Stimulated activated CD8-positive, alpha-beta memory T cell treated with anti-CD3 and anti-CD28 coated beads, Interleukin-7, amount 100 ng/mL, for 48 hours (primary cell): ENCODE measurements at regions not wholly inside any gene's neighbourhood (a gene's known extent, or its start where the extent isn't known, plus 50 kb on each side); places are given as distances from the start of the nearest gene placed in this dataset.

Source experiments
- DNase-seq, 2 donors: peaks; one replicate each; pipeline ENCODE4 v3.0.0-alpha.2; 2020; ENCODE audit warnings: low read depth in 1 of 2; ENCODE audit errors: extremely low read depth in 1 of 2

- DNase-seq = no peak
Measured at GRCh38 chr5:96247097-96247701, 185.8 kb downstream of the PCSK1 start.

GRCh38 chr5:96245140-96246091, 187.6 kb downstream of the PCSK1 start:
- DNase-seq = no peak

- DNase-seq = no peak
Measured at GRCh38 chr5:96244696-96245095, 188.4 kb downstream of the PCSK1 start.

DNA sequence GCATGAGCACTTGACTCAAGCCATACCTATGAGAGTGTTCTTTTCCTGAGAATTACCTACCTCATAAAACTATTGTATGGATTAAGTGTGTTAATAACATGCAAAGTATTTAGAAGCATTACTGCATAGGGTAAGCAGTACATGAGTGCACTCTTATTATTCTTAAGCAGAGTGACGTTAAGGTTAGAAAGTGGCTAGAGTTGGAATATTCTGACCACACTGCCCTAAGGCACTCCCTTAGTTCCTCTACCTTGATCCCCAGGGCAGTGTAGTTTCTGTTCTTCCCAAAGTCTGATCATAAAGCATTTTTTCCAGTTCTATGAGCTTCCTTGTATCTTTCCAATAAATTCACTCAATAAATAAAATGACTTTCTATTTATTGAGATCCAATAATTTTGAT, 189.2 kb downstream of the PCSK1 start:
- no peak for DNase-seq

GRCh38 chr5:96243203-96243602, 189.8 kb downstream of the PCSK1 start:
- DNase-seq = no peak

GRCh38 chr5:96242571-96242970, 190.5 kb downstream of the PCSK1 start:
- DNase-seq = no peak

GRCh38 chr5:96236831-96237230, 196.2 kb downstream of the PCSK1 start:
- no peak for DNase-seq

- no peak for DNase-seq
Measured at GRCh38 chr5:96236051-96236450, 197.0 kb downstream of the PCSK1 start.

DNA sequence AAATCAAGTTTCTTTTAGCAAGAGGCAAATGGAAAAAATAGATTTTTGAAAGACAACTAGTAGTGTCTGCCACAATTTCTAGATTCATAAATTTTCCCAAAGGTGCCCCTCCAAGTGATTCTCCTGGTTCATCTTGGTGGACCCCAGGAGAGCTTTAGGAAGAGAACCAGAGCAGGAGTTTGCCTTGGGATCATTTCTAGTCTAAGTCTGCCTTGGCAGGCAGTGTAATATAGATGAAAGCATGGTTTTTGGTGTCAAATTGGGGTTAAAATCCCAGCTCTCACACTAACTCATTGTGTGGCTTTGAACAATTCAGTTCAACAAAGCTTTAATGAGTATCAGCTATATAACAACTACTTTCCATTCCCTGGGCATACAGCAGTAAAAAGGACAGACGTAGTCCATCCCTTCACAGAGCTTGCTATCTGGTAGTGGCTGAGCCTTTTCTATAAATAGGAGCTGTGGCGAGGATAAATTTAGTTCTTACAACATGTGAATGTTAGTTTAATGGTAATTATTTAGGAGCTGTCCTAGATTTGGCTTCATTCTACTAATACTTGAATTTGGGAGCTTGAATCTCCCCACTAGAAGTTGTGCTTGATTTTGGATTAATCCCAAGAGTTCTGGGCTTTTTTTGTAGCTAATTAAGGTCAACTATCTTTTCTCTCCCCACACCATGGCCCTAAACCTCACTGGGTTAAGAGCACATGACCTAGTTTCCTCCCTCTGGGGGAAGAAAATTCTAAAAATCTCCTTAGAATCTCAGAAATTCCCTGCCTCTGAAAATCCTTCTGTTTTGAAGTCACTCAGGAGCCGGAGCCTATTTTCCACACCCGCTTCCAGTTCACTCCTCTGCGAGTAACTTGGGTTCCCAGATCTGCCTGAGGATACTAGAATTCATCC, 197.8 kb downstream of the PCSK1 start:
- DNase-seq = no peak

- DNase-seq = no peak
Measured at GRCh38 chr5:96232602-96233001, 200.4 kb downstream of the PCSK1 start.

- DNase-seq = no peak
Measured at GRCh38 chr5:96229188-96229587, 203.9 kb downstream of the PCSK1 start.

DNA sequence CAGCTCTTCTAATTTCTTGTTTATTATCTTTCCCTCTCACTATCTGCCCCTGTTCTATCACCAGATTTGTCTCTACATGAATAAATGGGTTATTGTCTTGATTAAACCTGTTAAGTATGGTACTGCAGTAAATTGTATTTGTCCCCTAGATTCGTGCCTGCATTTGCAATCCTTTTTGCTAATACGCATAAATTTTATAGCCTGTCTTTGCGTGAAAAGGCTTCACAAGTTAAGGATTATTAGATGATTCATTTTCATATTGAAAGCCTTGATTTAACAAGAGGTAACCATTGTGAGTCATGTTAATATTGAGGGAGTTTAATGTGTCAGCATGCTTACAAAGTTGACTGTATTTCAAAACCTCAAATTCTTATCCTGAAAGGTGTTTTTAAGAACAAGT, 204.6 kb downstream of the PCSK1 start:
- DNase-seq = no peak

DNA sequence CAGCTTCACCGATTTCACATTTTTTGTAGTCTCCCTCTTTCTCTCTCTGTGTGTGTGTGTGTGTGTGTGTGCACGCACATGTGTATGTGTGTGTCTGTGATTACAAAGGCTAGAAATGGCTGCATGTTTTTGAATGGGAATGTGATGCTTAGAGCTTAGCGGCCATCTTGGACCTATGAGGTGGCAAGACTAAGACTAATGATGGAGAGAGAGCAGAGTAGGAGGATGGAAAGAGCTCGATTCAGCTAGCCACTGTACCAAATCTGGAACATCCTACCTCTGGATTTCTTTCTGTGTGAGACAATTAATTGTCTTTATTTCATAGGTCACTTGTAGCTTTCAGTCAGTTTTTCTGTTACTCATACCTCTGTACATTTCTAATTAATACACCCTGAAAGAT, 205.1 kb downstream of the PCSK1 start:
- no peak for DNase-seq

GRCh38 chr5:96226941-96227552, 206.0 kb downstream of the PCSK1 start:
- no peak for DNase-seq

GRCh38 chr5:96222129-96222528, 210.9 kb downstream of the PCSK1 start:
- DNase-seq = no peak

DNA sequence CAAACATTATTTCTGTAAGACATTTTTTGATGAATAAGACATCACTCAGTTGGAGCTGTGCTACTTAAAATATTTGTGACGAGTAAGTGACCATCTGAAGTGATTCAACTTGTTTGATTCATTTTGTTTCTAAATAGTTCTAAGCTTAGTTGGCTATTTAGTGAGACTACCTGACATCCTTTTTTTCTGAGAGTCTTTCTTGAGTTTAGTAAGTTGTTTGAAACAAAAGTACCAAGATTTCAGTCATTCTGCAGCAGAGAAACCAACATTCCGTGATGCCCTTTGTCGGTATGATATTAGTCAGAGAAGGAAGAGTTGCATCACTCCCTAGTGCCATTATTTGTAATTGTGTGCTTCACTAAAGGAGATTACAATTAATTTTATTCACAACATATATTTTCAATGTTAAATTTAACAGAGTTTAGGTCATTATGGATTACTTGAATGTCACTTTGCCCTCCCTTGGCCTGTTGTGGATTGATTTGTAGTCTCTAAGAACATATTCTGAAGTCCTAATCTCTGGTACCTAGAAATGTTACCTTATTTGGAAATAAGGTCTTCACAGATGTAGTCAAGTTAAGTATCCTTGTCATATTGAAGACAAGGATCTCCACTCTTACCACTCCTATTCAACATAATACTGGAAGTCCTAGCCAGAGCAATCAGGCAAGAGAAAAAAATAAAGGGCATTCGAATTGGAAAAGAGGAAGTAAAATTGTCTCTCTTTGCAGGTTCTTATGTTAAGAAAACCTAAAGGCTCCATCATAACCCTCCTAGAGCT, 212.2 kb downstream of the PCSK1 start:
- no peak for DNase-seq

DNA sequence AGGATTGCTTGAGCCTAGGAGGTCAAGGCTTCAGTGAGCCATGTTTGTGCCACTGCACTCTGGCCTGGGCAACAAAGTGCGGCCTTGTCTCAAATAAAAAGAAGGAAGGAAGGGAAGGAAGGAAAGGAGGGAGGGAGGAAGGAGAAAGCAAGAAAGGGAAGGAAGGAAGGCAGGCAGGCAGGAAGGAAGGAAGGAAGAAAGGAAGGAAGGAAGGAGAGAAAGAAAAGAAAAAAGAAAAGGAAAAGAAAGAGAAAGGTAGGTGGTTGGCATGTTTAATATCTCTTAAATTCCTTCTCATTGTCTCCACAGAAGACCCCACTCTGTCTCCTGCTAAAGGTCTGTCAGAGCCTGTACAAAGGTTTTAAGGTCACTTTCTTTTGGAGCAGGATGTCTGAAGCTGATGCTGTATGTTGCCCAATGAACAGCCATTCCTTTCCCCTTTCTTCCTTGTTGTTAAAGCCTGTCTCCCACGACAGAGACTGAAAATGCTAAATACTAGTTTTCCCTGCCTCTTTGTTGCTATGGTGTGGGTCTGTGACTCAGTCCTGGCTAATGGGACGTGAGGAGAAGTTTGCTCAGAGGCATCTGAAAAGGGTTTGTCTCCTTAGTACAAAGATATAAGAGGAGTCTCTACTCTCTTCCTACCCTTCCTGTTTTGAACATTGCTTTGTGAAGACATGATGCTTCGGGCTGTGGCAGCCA, 213.3 kb downstream of the PCSK1 start:
- DNase-seq = no peak

GRCh38 chr5:96218653-96219052, 214.4 kb downstream of the PCSK1 start:
- DNase-seq = no peak

GRCh38 chr5:96214442-96215197, 218.4 kb downstream of the PCSK1 start:
- DNase-seq = no peak
